CD4-positive, alpha-beta memory T cell (primary cell): ENCODE measurements at regions not wholly inside any gene's neighbourhood (a gene's known extent, or its start where the extent isn't known, plus 50 kb on each side); places are given as distances from the start of the nearest gene placed in this dataset.

Experiments used
- CTCF ChIA-PET: fragments of 350-600 bp; sonication (Branson Sonifier 250); formaldehyde crosslinking; loops from one replicate; lab custom pipeline; 2021; ENCODE audit warnings: inconsistent platforms; ENCODE audit not compliant: partially characterized antibody; lab: Charles Lee
- POLR2A ChIA-PET: fragments of 350-600 bp; sonication (Branson Sonifier 250); formaldehyde crosslinking; loops from one replicate; lab custom pipeline; 2021; ENCODE audit not compliant: partially characterized antibody; lab: Charles Lee
- DNase-seq, 5 donors: peaks; one replicate each; pipeline versions ENCODE4 v3.0.0 to v3.0.0-alpha.2; 2020 to 2022; ENCODE audit warnings: mixed read lengths in 1 of 5
- H3K27ac ChIP-seq: one replicate; pipeline ENCODE4 v1.7.0; 2013; ENCODE audit warnings: low read depth, low read length
- H3K27me3 ChIP-seq: 2 replicates; pipeline ENCODE4 v1.7.0; 2013; ENCODE audit warnings: mild to moderate bottlenecking, low read length, moderate library complexity; ENCODE audit not compliant: insufficient read depth
- H3K36me3 ChIP-seq: 2 replicates; pipeline ENCODE4 v1.7.0; 2013; ENCODE audit warnings: mild to moderate bottlenecking, low read length, moderate library complexity; ENCODE audit not compliant: insufficient read depth
- H3K4me1 ChIP-seq: 2 replicates; pipeline ENCODE4 v1.7.0; 2013; ENCODE audit warnings: mild to moderate bottlenecking, low read length, moderate library complexity; ENCODE audit not compliant: insufficient read depth
- H3K4me3 ChIP-seq, 2 donors: one replicate each; pipeline ENCODE4 v1.7.0; 2013; ENCODE audit warnings: low read length in 2 of 2, mild to moderate bottlenecking in 1 of 2
- H3K9me3 ChIP-seq, 2 donors: one replicate each; pipeline ENCODE4 v1.7.0; 2013; ENCODE audit warnings: low read length in 2 of 2, control low read depth in 1 of 2; ENCODE audit not compliant: control insufficient read depth in 1 of 2
- H3K27ac Mint-ChIP-seq, 7 donors: one replicate each; pipeline ENCODE4 v1.8.0; 2020 to 2021; ENCODE audit warnings: mixed read lengths in 7 of 7, mild to moderate bottlenecking in 6 of 7, inconsistent platforms in 3 of 7, moderate library complexity in 3 of 7
- H3K27me3 Mint-ChIP-seq, 2 donors: one replicate each; pipeline ENCODE4 v1.8.0; 2020 to 2021; ENCODE audit warnings: mixed read lengths in 2 of 2
- H3K36me3 Mint-ChIP-seq, 2 donors: one replicate each; pipeline ENCODE4 v1.8.0; 2020 to 2021; ENCODE audit warnings: mixed read lengths in 2 of 2, inconsistent platforms in 1 of 2, mild to moderate bottlenecking in 1 of 2
- H3K4me1 Mint-ChIP-seq, 4 donors: one replicate each; pipeline ENCODE4 v1.8.0; 2020 to 2021; ENCODE audit warnings: mixed read lengths in 4 of 4, mild to moderate bottlenecking in 1 of 4
- H3K4me3 Mint-ChIP-seq, 8 donors: one replicate each; pipeline ENCODE4 v1.8.0; 2020 to 2021; ENCODE audit warnings: mixed read lengths in 8 of 8, mild to moderate bottlenecking in 7 of 8, moderate library complexity in 6 of 8, inconsistent platforms in 3 of 8
- H3K9me3 Mint-ChIP-seq, 8 donors: one replicate each; pipeline ENCODE4 v1.8.0; 2020 to 2021; ENCODE audit warnings: mixed read lengths in 8 of 8, mild to moderate bottlenecking in 5 of 8, inconsistent platforms in 3 of 8, moderate library complexity in 1 of 8
- intact Hi-C: fragments of 100-400 bp; cut with micrococcal nuclease; formaldehyde crosslinking; loops from one replicate; pipeline ENCODE4 v1.15.1; 2023

- no peak overlapping the region for H3K4me3 ChIP-seq
- no peaks in the 10 kb centered on the region for H3K27me3 ChIP-seq
- Mint-ChIP-seq H3K27me3 (peaks cover 5 to 11% of the 10 kb centered on the region in 2 donors), H3K27ac (no peak overlapping the region), H3K36me3 (peaks cover 0 to 5% of the 10 kb centered on the region in 2 donors), H3K9me3 (peaks cover 0 to 2% (median 0%) of the 10 kb centered on the region in 8 donors), H3K4me3 (no peak overlapping the region), H3K4me1 (peaks cover 6 to 13% (median 10%) of the 10 kb centered on the region in 4 donors)
- POLR2A ChIA-PET = interaction anchor here (1.5 kb wide), 1 partner anchor 264 kb away, joined by 3 read pairs; no protein-coding TSS in a partner anchor
- intact Hi-C loops = no loop called here
- no peaks in the 10 kb centered on the region for H3K9me3 ChIP-seq
- DNase-seq = no peak
- peaks cover 6% of the 10 kb centered on the region for H3K4me1 ChIP-seq
- CTCF ChIA-PET = interaction anchor here (0.6 kb wide), 1 partner anchor 1235 kb away, joined by 3 read pairs; no protein-coding TSS in a partner anchor
- no peak overlapping the region for H3K27ac ChIP-seq
- no peaks in the 10 kb centered on the region for H3K36me3 ChIP-seq
Measured at GRCh38 chr6:139638179-139638941, 263.9 kb upstream of the CITED2 start.

DNA sequence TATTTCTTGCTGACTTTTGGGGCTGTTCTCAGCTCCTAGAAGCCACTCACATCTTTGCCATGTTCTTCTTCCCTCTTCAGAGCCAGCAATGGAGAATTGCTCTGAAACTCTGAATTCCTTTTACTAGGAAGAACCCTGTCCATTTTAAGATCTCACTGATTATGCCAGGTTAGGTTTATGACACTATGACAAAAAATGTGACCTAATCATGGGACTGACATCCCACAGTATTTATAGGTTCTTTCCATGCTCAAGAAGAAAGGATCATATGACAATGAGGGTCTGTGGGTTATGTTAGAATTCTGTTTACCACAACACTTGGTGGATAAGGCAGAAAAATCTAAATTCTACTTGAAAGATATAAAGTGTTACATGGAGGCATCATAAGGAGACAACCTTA lies 263.3 kb upstream of the CITED2 start:
- no peaks in the 10 kb centered on the region for H3K36me3 ChIP-seq
- Mint-ChIP-seq H3K4me1 (peaks cover 6 to 13% (median 10%) of the 10 kb centered on the region in 4 donors), H3K36me3 (peaks cover 0 to 5% of the 10 kb centered on the region in 2 donors), H3K4me3 (no peak overlapping the region), H3K9me3 (peaks cover 0 to 2% (median 0%) of the 10 kb centered on the region in 8 donors), H3K27ac (no peak overlapping the region), H3K27me3 (peaks cover 5 to 11% of the 10 kb centered on the region in 2 donors)
- ChIA-PET CTCF (no interaction called here), POLR2A (no interaction called here)
- no peaks in the 10 kb centered on the region for H3K9me3 ChIP-seq
- intact Hi-C loops = no loop called here
- H3K4me3 ChIP-seq = no peak overlapping the region
- no peak for DNase-seq
- H3K4me1 ChIP-seq = peaks cover 6% of the 10 kb centered on the region
- H3K27me3 ChIP-seq = no peaks in the 10 kb centered on the region
- H3K27ac ChIP-seq = no peak overlapping the region

- peaks cover 0 to 2% (median 0%) of the 10 kb centered on the region in 8 donors for H3K9me3 Mint-ChIP-seq
- no peak overlapping the region for H3K27ac ChIP-seq
- peaks cover 0 to 5% of the 10 kb centered on the region in 2 donors for H3K36me3 Mint-ChIP-seq
- H3K4me1 ChIP-seq = peaks cover 6% of the 10 kb centered on the region
- ChIA-PET POLR2A (no interaction called here), CTCF (no interaction called here)
- H3K27me3 Mint-ChIP-seq = peaks cover 5 to 11% of the 10 kb centered on the region in 2 donors
- no peak overlapping the region for H3K4me3 ChIP-seq
- no peak overlapping the region for H3K4me3 Mint-ChIP-seq
- no peaks in the 10 kb centered on the region for H3K36me3 ChIP-seq
- H3K27ac Mint-ChIP-seq = no peak overlapping the region
- H3K4me1 Mint-ChIP-seq = peaks cover 6 to 12% (median 8%) of the 10 kb centered on the region in 4 donors
- DNase-seq = no peak
- intact Hi-C loops = no loop called here
- H3K27me3 ChIP-seq = no peaks in the 10 kb centered on the region
- H3K9me3 ChIP-seq = no peaks in the 10 kb centered on the region
Measured at GRCh38 chr6:139636391-139636790, 261.9 kb upstream of the CITED2 start.

GRCh38 chr6:139635401-139636130 lies 261.1 kb upstream of the CITED2 start:
- H3K4me1 ChIP-seq = peaks cover 4% of the 10 kb centered on the region
- no peaks in the 10 kb centered on the region for H3K36me3 ChIP-seq
- no peak for DNase-seq
- POLR2A ChIA-PET = no interaction called here
- no peak overlapping the region for H3K4me3 ChIP-seq
- H3K27me3 ChIP-seq = no peaks in the 10 kb centered on the region
- peaks cover 2 to 4% (median 2%) of the 10 kb centered on the region in 4 donors for H3K4me1 Mint-ChIP-seq
- intact Hi-C loops = no loop called here
- no peak overlapping the region for H3K27ac ChIP-seq
- H3K4me3 Mint-ChIP-seq = no peak overlapping the region
- no peak overlapping the region for H3K27ac Mint-ChIP-seq
- no peaks in the 10 kb centered on the region for H3K9me3 ChIP-seq
- peaks cover 0 to 2% (median 0%) of the 10 kb centered on the region in 8 donors for H3K9me3 Mint-ChIP-seq
- peaks cover 5 to 9% of the 10 kb centered on the region in 2 donors for H3K27me3 Mint-ChIP-seq
- CTCF ChIA-PET = no interaction called here
- peaks cover 0 to 5% of the 10 kb centered on the region in 2 donors for H3K36me3 Mint-ChIP-seq

DNA sequence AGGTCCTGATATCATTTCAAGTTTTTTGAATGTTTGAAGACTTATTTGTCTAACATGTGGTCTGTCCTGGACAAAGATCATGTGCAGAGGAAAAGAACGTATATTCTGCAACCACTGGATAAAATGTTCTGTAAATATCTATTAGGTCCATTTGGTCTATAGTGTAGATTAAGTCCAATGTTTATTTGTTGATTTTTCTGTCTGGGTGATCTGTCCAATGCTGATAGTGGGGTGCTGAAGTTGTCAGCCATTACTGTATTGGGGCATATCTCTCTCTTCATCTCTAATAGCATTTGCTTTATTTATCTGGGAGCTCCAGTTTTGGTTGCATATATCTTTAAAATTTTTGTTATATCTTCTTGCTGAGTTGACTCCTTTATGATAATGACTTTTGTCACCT lies 258.4 kb upstream of the CITED2 start:
- Mint-ChIP-seq H3K4me3 (no peak overlapping the region), H3K36me3 (peaks cover 0 to 1% of the 10 kb centered on the region in 2 donors), H3K27ac (no peak overlapping the region), H3K9me3 (peaks cover 0 to 2% (median 0%) of the 10 kb centered on the region in 8 donors), H3K27me3 (peaks cover 5% of the 10 kb centered on the region in 2 donors), H3K4me1 (no peaks in the 10 kb centered on the region)
- Histone ChIP-seq H3K9me3 (no peaks in the 10 kb centered on the region), H3K4me1 (no peaks in the 10 kb centered on the region), H3K36me3 (no peaks in the 10 kb centered on the region), H3K4me3 (no peak overlapping the region), H3K27ac (no peak overlapping the region), H3K27me3 (no peaks in the 10 kb centered on the region)
- intact Hi-C loops = no loop called here
- CTCF ChIA-PET = no interaction called here
- DNase-seq = no peak
- POLR2A ChIA-PET = no interaction called here

GRCh38 chr6:139628270-139628669 lies 253.8 kb upstream of the CITED2 start:
- peaks cover 1 to 2% of the 10 kb centered on the region in 2 donors for H3K27me3 Mint-ChIP-seq
- H3K4me3 ChIP-seq = no peak overlapping the region
- H3K4me1 Mint-ChIP-seq = peaks cover 0 to 5% (median 4%) of the 10 kb centered on the region in 4 donors
- H3K27ac ChIP-seq = no peak overlapping the region
- DNase-seq = no peak
- peaks cover 10% of the 10 kb centered on the region for H3K4me1 ChIP-seq
- CTCF ChIA-PET = no interaction called here
- no peaks in the 10 kb centered on the region for H3K9me3 Mint-ChIP-seq
- H3K36me3 ChIP-seq = no peaks in the 10 kb centered on the region
- POLR2A ChIA-PET = no interaction called here
- H3K27me3 ChIP-seq = no peaks in the 10 kb centered on the region
- no peak overlapping the region for H3K27ac Mint-ChIP-seq
- no peak overlapping the region for H3K4me3 Mint-ChIP-seq
- intact Hi-C loops = no loop called here
- H3K36me3 Mint-ChIP-seq = no peaks in the 10 kb centered on the region
- H3K9me3 ChIP-seq = no peaks in the 10 kb centered on the region

- Mint-ChIP-seq H3K27ac (no peak overlapping the region), H3K9me3 (no peaks in the 10 kb centered on the region), H3K27me3 (peaks cover 1 to 2% of the 10 kb centered on the region in 2 donors), H3K36me3 (no peaks in the 10 kb centered on the region), H3K4me3 (no peak overlapping the region), H3K4me1 (peaks cover 0 to 5% (median 4%) of the 10 kb centered on the region in 4 donors)
- ChIA-PET POLR2A (interaction anchor here (1.2 kb wide), 1 partner anchor 252 kb away, joined by 3 read pairs; no protein-coding TSS in a partner anchor), CTCF (no interaction called here)
- Histone ChIP-seq H3K4me3 (no peak overlapping the region), H3K9me3 (no peaks in the 10 kb centered on the region), H3K4me1 (peaks cover 10% of the 10 kb centered on the region), H3K36me3 (no peaks in the 10 kb centered on the region), H3K27ac (no peak overlapping the region), H3K27me3 (no peaks in the 10 kb centered on the region)
- intact Hi-C loops = no loop called here
- DNase-seq = no peak
Measured at GRCh38 chr6:139627091-139627490, 252.6 kb upstream of the CITED2 start.
